Astrocyte (in vitro differentiated cells and primary cell): ENCODE measurements at regions not wholly inside any gene's neighbourhood (a gene's known extent, or its start where the extent isn't known, plus 50 kb on each side); places are given as distances from the start of the nearest gene placed in this dataset.

Experiments used
- DNase-seq: peaks from one replicate; pipeline ENCODE4 v3.0.0-alpha.2; 2010; ENCODE audit warnings: low read depth
- FAIRE-seq: peaks from 2 replicates; lab custom pipeline; 2011; peaks lifted over from hg19 to GRCh38; lab: Jason Lieb, UNC
- H2AFZ ChIP-seq: 2 replicates; pipeline ENCODE4 v1.6.0; 2012; ENCODE audit warnings: low read depth, low read length, inconsistent platforms
- H3K27ac ChIP-seq: 2 replicates; pipeline ENCODE4 v1.5.1; 2011; ENCODE audit warnings: low read depth, low read length, inconsistent platforms
- H3K27me3 ChIP-seq: 2 replicates; pipeline ENCODE4 v1.6.0; 2011; ENCODE audit warnings: low read length, inconsistent platforms; ENCODE audit not compliant: insufficient read depth
- H3K36me3 ChIP-seq: 2 replicates; pipeline ENCODE4 v1.5.1; 2011; ENCODE audit warnings: low read length, inconsistent platforms; ENCODE audit not compliant: insufficient read depth
- H3K4me1 ChIP-seq: 2 replicates; pipeline ENCODE4 v1.5.1; 2011; ENCODE audit warnings: low read length, inconsistent platforms; ENCODE audit not compliant: insufficient read depth
- H3K4me2 ChIP-seq: 2 replicates; pipeline ENCODE4 v1.6.0; 2012; ENCODE audit warnings: low read length, inconsistent platforms
- H3K4me3 ChIP-seq: 2 replicates; pipeline ENCODE4 v1.5.1; 2011; ENCODE audit warnings: low read depth, mild to moderate bottlenecking, low read length, inconsistent platforms; ENCODE audit not compliant: insufficient read depth
- H3K79me2 ChIP-seq: 2 replicates; pipeline ENCODE4 v1.6.0; 2012; ENCODE audit warnings: mild to moderate bottlenecking, low read length, inconsistent platforms; ENCODE audit not compliant: insufficient read depth
- H3K9ac ChIP-seq: 2 replicates; pipeline ENCODE4 v1.6.0; 2012; ENCODE audit warnings: mild to moderate bottlenecking, low read length, inconsistent platforms
- H3K9me3 ChIP-seq: 2 replicates; pipeline ENCODE4 v1.5.1; 2012; ENCODE audit warnings: low read depth, mild to moderate bottlenecking, low read length, inconsistent platforms; ENCODE audit not compliant: insufficient read depth
- H4K20me1 ChIP-seq: 2 replicates; pipeline ENCODE4 v1.6.0; 2012; ENCODE audit warnings: low read length, inconsistent platforms; ENCODE audit not compliant: insufficient read depth
- H3K27ac Mint-ChIP-seq: one replicate; pipeline ENCODE4 v1.8.0; 2021; ENCODE audit warnings: mild to moderate bottlenecking, mixed read lengths; ENCODE audit not compliant: unreplicated experiment
- H3K27me3 Mint-ChIP-seq: one replicate; pipeline ENCODE4 v1.8.0; 2021; ENCODE audit warnings: low read depth, mixed read lengths; ENCODE audit not compliant: unreplicated experiment
- H3K36me3 Mint-ChIP-seq: one replicate; pipeline ENCODE4 v1.8.0; 2021; ENCODE audit warnings: low read depth, mixed read lengths; ENCODE audit not compliant: unreplicated experiment
- H3K4me1 Mint-ChIP-seq: one replicate; pipeline ENCODE4 v1.8.0; 2021; ENCODE audit warnings: low read depth, mixed read lengths; ENCODE audit not compliant: unreplicated experiment
- H3K4me3 Mint-ChIP-seq: one replicate; pipeline ENCODE4 v1.8.0; 2021; ENCODE audit warnings: mild to moderate bottlenecking, moderate library complexity, mixed read lengths; ENCODE audit not compliant: unreplicated experiment
- H3K9me3 Mint-ChIP-seq: one replicate; pipeline ENCODE4 v1.8.0; 2021; ENCODE audit warnings: mild to moderate bottlenecking, mixed read lengths; ENCODE audit not compliant: unreplicated experiment
- EZH2 ChIP-seq: IDR thresholded peaks from 2 replicates; pipeline ENCODE4 v1.6.1; 2012; ENCODE audit warnings: mild to moderate bottlenecking, low read length, inconsistent platforms; ENCODE audit not compliant: insufficient read depth
- TF ChIP-seq, protein P1 (sequence below): IDR thresholded peaks from 2 replicates; pipeline ENCODE4 v1.5.1; 2011; ENCODE audit warnings: low read depth, mild to moderate bottlenecking, inconsistent platforms, low read length, moderate library complexity; ENCODE audit not compliant: insufficient read depth

DNA sequence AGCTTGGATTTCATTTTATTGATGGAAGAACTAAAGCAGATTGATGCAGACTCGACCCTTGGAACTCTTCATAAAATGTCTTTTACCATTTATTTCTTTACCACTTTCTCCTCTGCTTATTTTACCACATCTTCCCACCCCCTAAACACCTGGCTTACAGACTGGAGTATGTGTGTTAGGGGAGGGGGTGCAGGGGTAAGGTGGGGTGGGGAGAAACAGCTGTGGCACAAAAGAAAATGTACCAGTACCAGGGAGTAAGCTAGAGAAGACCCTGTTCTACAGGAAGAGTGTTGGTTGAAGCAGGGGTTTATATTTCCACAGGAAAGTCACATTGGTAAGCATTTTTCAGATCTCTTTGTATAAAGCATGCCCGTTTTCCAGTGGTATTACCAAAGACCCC lies 312.7 kb upstream of the MTNR1B start:
- Histone ChIP-seq H3K4me3 (no peak overlapping the region), H3K4me2 (no peak overlapping the region), H4K20me1 (no peaks in the 10 kb centered on the region), H3K27me3 (no peaks in the 10 kb centered on the region), H3K9ac (no peak overlapping the region), H3K36me3 (no peaks in the 10 kb centered on the region), H3K4me1 (no peaks in the 10 kb centered on the region), H3K27ac (no peak overlapping the region), H3K79me2 (no peaks in the 10 kb centered on the region), H3K9me3 (no peaks in the 10 kb centered on the region), H2AFZ (no peak overlapping the region)
- Mint-ChIP-seq H3K27ac (no peak overlapping the region), H3K9me3 (no peaks in the 10 kb centered on the region), H3K4me1 (peaks cover 8% of the 10 kb centered on the region), H3K27me3 (no peaks in the 10 kb centered on the region), H3K36me3 (peaks cover 2% of the 10 kb centered on the region), H3K4me3 (no peak overlapping the region)
- no peak for TF ChIP-seq EZH2
- TF ChIP-seq, protein P1, sequence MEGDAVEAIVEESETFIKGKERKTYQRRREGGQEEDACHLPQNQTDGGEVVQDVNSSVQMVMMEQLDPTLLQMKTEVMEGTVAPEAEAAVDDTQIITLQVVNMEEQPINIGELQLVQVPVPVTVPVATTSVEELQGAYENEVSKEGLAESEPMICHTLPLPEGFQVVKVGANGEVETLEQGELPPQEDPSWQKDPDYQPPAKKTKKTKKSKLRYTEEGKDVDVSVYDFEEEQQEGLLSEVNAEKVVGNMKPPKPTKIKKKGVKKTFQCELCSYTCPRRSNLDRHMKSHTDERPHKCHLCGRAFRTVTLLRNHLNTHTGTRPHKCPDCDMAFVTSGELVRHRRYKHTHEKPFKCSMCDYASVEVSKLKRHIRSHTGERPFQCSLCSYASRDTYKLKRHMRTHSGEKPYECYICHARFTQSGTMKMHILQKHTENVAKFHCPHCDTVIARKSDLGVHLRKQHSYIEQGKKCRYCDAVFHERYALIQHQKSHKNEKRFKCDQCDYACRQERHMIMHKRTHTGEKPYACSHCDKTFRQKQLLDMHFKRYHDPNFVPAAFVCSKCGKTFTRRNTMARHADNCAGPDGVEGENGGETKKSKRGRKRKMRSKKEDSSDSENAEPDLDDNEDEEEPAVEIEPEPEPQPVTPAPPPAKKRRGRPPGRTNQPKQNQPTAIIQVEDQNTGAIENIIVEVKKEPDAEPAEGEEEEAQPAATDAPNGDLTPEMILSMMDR = no peak
- FAIRE-seq (no peak), DNase-seq (no peak)

DNA sequence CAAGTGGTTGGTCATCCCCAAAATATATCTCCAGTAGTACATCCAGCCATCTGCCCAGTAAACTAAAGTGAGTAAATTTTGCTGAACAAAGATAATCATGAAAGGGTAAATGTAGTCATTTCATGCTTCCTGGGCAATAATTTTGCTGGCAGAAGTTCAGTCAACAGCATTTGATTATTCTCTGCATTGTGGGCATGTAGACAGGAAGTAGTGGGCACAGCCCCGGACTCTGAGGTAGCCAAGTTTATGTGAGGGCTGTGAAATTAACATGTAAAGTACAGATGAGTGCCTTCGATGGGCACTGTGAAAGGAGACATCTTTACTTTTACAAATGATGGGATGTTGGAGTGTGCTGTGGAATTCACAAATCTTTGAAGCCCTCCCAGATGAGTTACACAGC lies 312.2 kb upstream of the MTNR1B start:
- Mint-ChIP-seq H3K27ac (no peak overlapping the region), H3K4me3 (no peak overlapping the region), H3K27me3 (no peaks in the 10 kb centered on the region), H3K36me3 (peaks cover 2% of the 10 kb centered on the region), H3K9me3 (no peaks in the 10 kb centered on the region), H3K4me1 (peaks cover 11% of the 10 kb centered on the region)
- Histone ChIP-seq H3K9ac (no peak overlapping the region), H3K4me3 (no peak overlapping the region), H3K36me3 (no peaks in the 10 kb centered on the region), H3K4me2 (no peak overlapping the region), H3K4me1 (no peaks in the 10 kb centered on the region), H4K20me1 (no peaks in the 10 kb centered on the region), H3K9me3 (no peaks in the 10 kb centered on the region), H3K27ac (no peak overlapping the region), H3K27me3 (no peaks in the 10 kb centered on the region), H2AFZ (no peak overlapping the region), H3K79me2 (no peaks in the 10 kb centered on the region)
- no peak for DNase-seq
- TF ChIP-seq EZH2 = no peak
- TF ChIP-seq, protein P1 = no peak
- no peak for FAIRE-seq

DNA sequence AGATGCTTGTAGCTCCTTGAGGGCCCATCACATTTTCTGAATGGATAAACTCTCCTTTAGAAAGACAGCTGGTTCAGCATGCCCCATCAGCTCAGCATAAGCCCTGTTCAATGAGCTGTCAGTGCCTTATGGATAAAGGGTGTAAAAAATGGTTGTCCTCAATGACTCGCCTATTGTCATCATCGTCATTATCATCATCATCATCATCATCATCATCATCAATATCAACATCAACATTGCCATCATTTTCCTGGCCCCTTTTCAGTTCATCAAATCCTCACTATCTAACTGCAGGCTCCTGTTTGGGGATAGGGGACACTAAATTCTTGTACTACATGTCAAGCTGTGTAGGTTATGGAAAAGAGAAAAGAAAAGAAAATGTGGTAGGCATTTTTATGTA lies 310.7 kb upstream of the MTNR1B start:
- Histone ChIP-seq H3K36me3 (no peaks in the 10 kb centered on the region), H3K9ac (no peak overlapping the region), H3K79me2 (no peaks in the 10 kb centered on the region), H3K4me3 (no peak overlapping the region), H3K4me2 (no peak overlapping the region), H3K27ac (no peak overlapping the region), H2AFZ (no peak overlapping the region), H3K4me1 (no peaks in the 10 kb centered on the region), H3K9me3 (no peaks in the 10 kb centered on the region), H4K20me1 (no peaks in the 10 kb centered on the region), H3K27me3 (no peaks in the 10 kb centered on the region)
- Mint-ChIP-seq H3K4me3 (no peak overlapping the region), H3K4me1 (peaks cover 23% of the 10 kb centered on the region), H3K27ac (no peak overlapping the region), H3K9me3 (no peaks in the 10 kb centered on the region), H3K27me3 (no peaks in the 10 kb centered on the region), H3K36me3 (peaks cover 2% of the 10 kb centered on the region)
- DNase-seq (no peak), FAIRE-seq (no peak)
- TF ChIP-seq, protein P1 = no peak
- no peak for TF ChIP-seq EZH2
